ENCODE measurements at regions not wholly inside any gene's neighbourhood (a gene's known extent, or its start where the extent isn't known, plus 50 kb on each side); places are given as distances from the start of the nearest gene placed in this dataset.

GRCh38 chr3:127056281-127056680, 73.4 kb downstream of the PLXNA1 start:
- H2AFZ ChIP-seq (ENCODE audit: low read length) = no peak overlapping the region
- no peak overlapping the region for H3K4me3 Mint-ChIP-seq
- no peak overlapping the region for H3K9ac ChIP-seq (ENCODE audit: extremely low read depth, insufficient read length, low read length)
- H3K79me2 ChIP-seq (ENCODE audit: insufficient read depth, low read length) = no peaks in the 10 kb centered on the region
- H3K18ac ChIP-seq (ENCODE audit: insufficient read length, low read depth, low read length) = no peak overlapping the region
- H3K27ac ChIP-seq (ENCODE audit: insufficient read length, low read depth, low read length) = no peak overlapping the region
- H3K23me2 ChIP-seq (ENCODE audit: insufficient read length, low read depth, low read length, poor library complexity, severe bottlenecking) = no peaks in the 10 kb centered on the region
- WGBS (ENCODE audit: extremely low coverage, insufficient read length, low lambda C conversion rate) = no CpG with 5 or more reads among the region's 17 CpGs
- H3K4me1 ChIP-seq (ENCODE audit: insufficient read depth, low read length) = no peaks in the 10 kb centered on the region
- no peak overlapping the region for H3K23ac ChIP-seq (ENCODE audit: insufficient read length, low read depth, low read length)
- no peaks in the 10 kb centered on the region for H3K79me1 ChIP-seq (ENCODE audit: insufficient read depth, low read depth, low read length, poor library complexity, severe bottlenecking)
- no peak overlapping the region for H3T11ph ChIP-seq (ENCODE audit: low read length)
- no peak overlapping the region for H2BK20ac ChIP-seq (ENCODE audit: low read depth, low read length, poor library complexity, severe bottlenecking)
- peaks cover 9 to 16% of the 10 kb centered on the region in 2 experiments for H3K9me3 Mint-ChIP-seq
- H3K27me3 Mint-ChIP-seq (ENCODE audit: low read depth) = peaks cover 10% of the 10 kb centered on the region
- no peak for TF ChIP-seq CTCF (conservative IDR thresholded peaks at IDR 0.05)
- no peak for DNase-seq
- H4K8ac ChIP-seq (replicated peaks; ENCODE audit: insufficient read length, low read depth, low read length) = no peak overlapping the region
- H2BK15ac ChIP-seq (ENCODE audit: low read depth, low read length) = no peak overlapping the region
- H3K4ac ChIP-seq (ENCODE audit: low read depth, low read length) = no peak overlapping the region
- peaks cover 4% of the 10 kb centered on the region in 2 experiments; a peak in 2 of 4 replicates for H3K4me1 Mint-ChIP-seq
- H3K27me3 ChIP-seq (ENCODE audit: insufficient read depth, low read length) = no peaks in the 10 kb centered on the region; the same call in 1 of the 2 replicates
- H3K4me2 ChIP-seq (ENCODE audit: insufficient read depth, insufficient read length, low read length) = no peak overlapping the region
- H3K27ac Mint-ChIP-seq = no peak overlapping the region
- H2AK5ac ChIP-seq (ENCODE audit: insufficient read length, low read length) = no peak overlapping the region
- no peak overlapping the region for H3K14ac ChIP-seq (ENCODE audit: insufficient read depth, low read length)
- H2BK5ac ChIP-seq (ENCODE audit: insufficient read length, low read length) = no peak overlapping the region
- H3K36me3 Mint-ChIP-seq (ENCODE audit: insufficient read depth in 1 of 3, low read depth in 3 of 3) = peaks cover 3 to 5% (median 5%) of the 10 kb centered on the region in 3 experiments; a peak in 5 of 7 replicates
- no peak overlapping the region for H2BK120ac ChIP-seq (ENCODE audit: low read depth, low read length, poor library complexity, severe bottlenecking)
- no peak overlapping the region for H4K5ac ChIP-seq (ENCODE audit: insufficient read length, low read depth, low read length)
- H4K20me1 ChIP-seq (ENCODE audit: control insufficient read depth, insufficient read depth, insufficient read length) = no peaks in the 10 kb centered on the region
- H3K9me3 ChIP-seq (ENCODE audit: control insufficient read depth, low read depth, low read length) = peaks cover 3% of the 10 kb centered on the region
- H2BK12ac ChIP-seq (ENCODE audit: insufficient read length, low read depth, low read length) = no peak overlapping the region
- H4K91ac ChIP-seq (ENCODE audit: insufficient read length, low read depth, low read length) = no peak overlapping the region
- no peak overlapping the region for H3K56ac ChIP-seq (ENCODE audit: insufficient read length, low read depth, low read length)

Measured in H9 (cell line).